Stimulated activated CD8-positive, alpha-beta memory T cell treated with anti-CD3 and anti-CD28 coated beads, Interleukin-4, amount 100 ng/mL, for 48 hours (primary cell): ENCODE measurements at regions not wholly inside any gene's neighbourhood (a gene's known extent, or its start where the extent isn't known, plus 50 kb on each side); places are given as distances from the start of the nearest gene placed in this dataset.
A peak's percentile ranks its signal among the peaks of the same experiment; 100 is the strongest.

ENCODE experiments used
- DNase-seq: peaks from one replicate; pipeline ENCODE4 v3.0.0-alpha.2; 2020

DNA sequence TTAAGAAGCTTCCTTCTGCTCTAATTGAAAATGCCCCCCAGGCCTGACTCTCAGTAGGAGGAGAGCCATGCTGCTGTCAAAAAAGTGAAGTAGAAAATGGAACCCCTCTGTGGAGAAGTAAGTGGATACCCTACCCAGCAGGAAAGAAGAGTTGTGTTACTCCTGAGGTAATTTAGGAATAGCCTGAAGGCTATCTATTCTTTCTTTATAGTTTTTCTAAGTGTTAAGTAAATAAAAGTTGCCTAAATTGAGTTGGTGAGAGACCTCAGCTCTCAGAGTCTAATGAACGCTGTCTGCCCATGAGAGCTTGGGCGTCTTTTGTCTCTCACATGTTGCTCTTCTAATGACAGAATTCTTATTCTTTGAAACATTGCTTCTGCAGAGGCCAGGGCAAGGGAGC, 116.2 kb downstream of the NSUN3 start:
- DNase-seq: no peak

GRCh38 chr3:94183551-94183950, 120.7 kb downstream of the NSUN3 start:
- no peak for DNase-seq

DNA sequence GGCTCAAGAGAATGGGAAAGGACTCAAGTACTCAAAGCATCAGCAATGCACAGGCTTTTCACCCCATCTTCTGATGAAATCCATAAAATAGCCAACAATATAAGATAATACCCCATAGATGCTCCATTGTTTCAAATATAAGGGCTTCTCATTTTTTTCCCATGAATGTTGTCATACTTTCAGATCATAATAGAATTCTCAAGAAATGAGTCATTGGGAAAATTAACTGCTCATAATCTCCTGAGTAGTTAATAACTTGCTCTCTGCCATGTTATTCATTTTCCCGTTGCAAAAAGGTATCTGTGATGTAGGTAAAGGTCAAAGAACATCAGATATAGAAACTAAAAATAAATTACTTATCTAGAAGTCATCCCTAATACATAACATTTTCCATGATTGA, 121.9 kb downstream of the NSUN3 start:
- no peak for DNase-seq

DNA sequence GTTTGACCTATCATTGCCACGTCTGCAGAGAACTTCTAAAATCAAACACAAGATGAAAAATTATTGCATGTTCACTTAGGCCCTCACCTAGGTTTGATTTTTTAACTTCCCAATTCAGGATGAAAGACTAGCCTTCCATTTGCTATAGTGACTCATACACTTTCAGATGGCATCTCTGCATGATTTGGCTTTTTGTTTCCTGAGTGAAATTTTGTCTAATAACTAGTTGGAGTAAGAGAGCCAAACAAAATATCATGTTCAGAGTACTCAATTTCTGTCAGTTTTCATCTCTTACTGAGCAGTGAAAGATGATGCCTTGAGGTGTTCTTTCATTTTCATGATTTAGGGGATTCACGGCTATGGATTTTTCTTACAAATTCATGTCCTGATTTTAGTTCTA, 122.9 kb downstream of the NSUN3 start:
- DNase-seq: no peak

DNA sequence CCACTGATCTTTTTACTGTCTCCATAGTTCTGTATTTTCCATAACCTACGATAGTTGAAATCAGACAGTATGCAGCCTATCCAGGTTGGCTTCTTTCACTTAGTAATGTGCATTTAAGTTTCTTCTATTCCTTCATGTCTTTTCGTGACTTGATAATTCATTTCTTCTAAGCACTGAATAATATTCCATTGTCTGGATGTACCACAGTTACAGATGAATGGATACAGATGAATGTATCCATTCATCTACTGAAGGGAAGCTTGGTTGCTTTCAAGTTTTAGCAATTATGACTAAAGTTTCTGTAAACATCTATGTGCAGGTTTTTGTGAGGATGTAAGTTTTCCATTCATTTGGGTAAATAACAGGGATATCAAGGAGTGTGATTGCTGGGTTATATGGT, 124.8 kb downstream of the NSUN3 start:
- DNase-seq: no peak

GRCh38 chr3:94195381-94195780, 132.5 kb downstream of the NSUN3 start:
- DNase-seq: no peak

DNA sequence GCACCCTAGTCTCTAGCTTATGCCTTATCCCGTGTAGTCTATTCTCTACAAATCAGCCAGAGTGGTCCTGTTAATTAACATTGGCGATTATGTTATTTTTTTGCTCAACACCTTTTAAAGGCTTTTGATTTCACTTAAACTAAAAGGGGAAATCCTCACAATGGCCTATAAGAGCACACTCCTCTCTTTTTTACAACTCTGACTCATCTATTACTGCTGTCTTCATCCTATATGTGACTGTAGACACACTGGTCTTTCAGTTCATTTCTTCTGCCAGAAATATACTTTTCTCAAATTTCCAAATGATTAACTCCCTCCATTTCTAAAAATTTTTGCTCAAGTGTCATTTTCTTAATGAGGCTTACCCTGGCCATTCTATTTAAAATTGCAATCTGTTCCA, 143.4 kb downstream of the NSUN3 start:
- DNase-seq: no peak

DNA sequence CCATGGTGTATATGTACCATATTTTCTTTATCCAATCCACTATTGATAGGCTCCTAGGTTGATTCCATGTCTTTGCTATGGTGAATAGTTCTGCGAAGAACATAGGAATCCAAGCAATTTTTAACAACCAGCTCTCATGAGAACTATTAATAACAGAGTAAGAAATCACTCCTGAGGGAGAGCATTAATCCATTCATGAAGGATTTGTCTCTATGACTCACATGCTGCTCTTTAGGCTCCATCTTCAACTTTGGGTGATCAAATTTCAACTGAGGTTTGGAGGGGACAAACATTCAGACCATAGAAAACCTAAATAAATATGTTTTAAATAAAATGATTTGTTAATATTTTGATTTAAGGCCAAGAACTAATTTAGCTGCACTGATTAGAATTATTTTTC, 147.4 kb downstream of the NSUN3 start:
- DNase-seq: no peak

GRCh38 chr3:94217406-94217805, 154.5 kb downstream of the NSUN3 start:
- no peak for DNase-seq

DNA sequence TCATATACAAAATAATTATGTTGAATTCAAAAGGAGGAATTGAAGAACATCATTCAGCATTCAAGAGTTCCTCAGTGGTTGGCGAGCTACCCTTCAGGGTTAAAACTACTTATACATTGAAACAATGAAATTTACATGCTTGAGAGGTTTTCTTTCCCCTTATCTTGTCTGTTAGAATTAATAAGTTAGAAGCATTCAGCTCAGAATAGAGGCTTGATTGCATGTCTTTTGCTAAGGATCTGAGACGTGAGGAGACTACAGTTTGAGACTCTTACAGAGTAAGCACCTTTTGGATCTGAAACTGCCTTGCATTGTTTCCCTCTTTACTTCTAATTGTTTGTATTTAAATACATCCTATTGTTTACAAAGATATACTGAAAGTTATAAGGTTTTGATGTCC, 157.6 kb downstream of the NSUN3 start:
- DNase-seq: no peak

GRCh38 chr3:94221829-94222228, 159.0 kb downstream of the NSUN3 start:
- no peak for DNase-seq

- no peak for DNase-seq
Measured at GRCh38 chr3:94225148-94225865, 162.4 kb downstream of the NSUN3 start.

DNA sequence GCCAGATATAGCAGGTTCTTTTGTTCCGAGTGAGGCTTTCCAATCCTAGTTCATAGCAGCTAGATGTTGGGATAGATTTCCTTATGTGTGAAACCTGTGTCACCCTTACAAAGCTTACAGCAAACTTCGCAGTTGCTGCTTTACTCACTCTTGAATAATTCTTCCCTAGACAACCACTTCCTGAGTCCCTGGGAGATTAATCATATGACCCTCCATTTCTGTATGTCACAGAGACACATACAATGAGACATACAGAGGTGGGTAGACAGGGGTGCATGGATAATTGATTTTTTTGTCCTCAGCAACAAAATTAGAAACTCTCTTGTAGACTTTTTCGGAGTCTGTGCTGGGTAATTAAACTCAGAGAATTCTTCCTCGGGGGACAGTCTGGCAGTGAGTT, 163.2 kb downstream of the NSUN3 start:
- no peak for DNase-seq

GRCh38 chr3:94232921-94233320, 170.1 kb downstream of the NSUN3 start:
- DNase-seq: no peak

GRCh38 chr3:94234177-94234788, 171.4 kb downstream of the NSUN3 start:
- no peak for DNase-seq

DNA sequence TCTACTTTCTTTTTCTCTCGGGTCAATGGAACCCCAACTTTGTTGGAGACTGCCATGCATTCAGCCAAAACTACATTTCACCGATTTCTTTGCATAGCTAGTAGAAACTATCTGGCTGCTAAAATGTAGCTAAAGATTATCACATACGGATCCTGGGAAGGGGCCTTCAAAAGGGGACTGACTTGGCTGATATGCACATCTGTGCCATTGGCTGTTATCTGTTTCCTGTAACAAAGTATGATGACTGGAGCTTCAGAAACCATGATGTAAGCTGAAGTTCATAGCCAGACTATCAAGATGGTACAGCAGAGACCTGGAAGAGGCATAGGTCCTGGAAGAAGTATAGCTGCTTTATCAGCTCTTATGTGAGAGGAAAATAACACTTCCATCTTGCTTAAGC, 179.1 kb downstream of the NSUN3 start:
- DNase-seq: no peak

DNA sequence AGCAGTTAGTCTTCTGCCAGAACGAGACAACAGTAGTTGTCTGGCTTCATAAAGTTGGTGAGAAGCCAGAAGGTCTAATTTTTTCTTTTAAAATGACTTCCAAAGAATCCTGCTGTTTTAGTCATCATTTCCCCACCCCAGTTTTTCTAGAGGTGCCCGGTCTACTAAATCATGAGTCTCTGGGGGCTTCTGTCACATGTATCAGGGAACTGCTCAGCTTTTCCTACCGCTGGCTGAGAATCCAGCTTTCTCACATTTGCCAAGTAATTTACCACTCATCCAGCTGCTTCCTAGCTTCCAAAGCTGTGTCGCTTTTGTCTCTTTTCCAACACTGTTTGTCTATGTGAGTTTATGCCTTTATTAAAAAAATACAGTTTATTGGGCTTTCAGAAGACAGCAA, 183.3 kb downstream of the NSUN3 start:
- DNase-seq: no peak

- DNase-seq: no peak
Measured at GRCh38 chr3:94248042-94248441, 185.2 kb downstream of the NSUN3 start.

- peak; percentile 83 for DNase-seq
Measured at GRCh38 chr3:94249491-94250079, 186.7 kb downstream of the NSUN3 start.

DNA sequence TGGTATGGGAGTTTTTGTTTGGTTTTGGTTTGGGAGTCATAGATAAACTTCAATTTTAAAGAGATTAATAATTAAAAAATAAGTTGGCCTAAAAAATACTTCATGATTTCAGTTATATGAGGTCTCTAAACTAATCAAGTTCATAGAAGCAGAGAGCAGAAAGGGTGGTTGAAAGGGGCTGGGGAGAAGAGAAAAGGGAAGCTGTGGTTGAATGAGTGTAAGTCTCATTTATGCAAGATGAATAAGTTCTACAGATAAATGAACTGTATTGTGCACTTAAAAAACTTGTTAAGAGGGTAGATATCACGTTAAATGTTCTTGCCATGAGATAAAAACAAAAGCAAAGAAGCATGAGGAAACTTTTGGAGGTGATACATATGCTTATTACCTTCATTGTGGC, 188.7 kb downstream of the NSUN3 start:
- no peak for DNase-seq

- DNase-seq: no peak
Measured at GRCh38 chr3:94252316-94252715, 189.5 kb downstream of the NSUN3 start.

- DNase-seq: no peak
Measured at GRCh38 chr3:94256888-94257813, 194.3 kb downstream of the NSUN3 start.

- no peak for DNase-seq
Measured at GRCh38 chr3:94258851-94259250, 196.0 kb downstream of the NSUN3 start.

GRCh38 chr3:94259291-94259690, 196.4 kb downstream of the NSUN3 start:
- DNase-seq: no peak
